Suprapubic skin (tissue), 4 donors: ENCODE measurements at regions not wholly inside any gene's neighbourhood (a gene's known extent, or its start where the extent isn't known, plus 50 kb on each side); places are given as distances from the start of the nearest gene placed in this dataset.

Experiments used
- DNase-seq, 2 donors: peaks; one replicate each; pipeline ENCODE4 v3.0.0-alpha.2; 2019; ENCODE audit warnings: low spot score in 2 of 2
- H3K27ac ChIP-seq: fragments of 200-600 bp; sonication (generic); one replicate; pipeline ENCODE4 v1.5.1; 2019
- H3K27me3 ChIP-seq: fragments of 200-600 bp; sonication (generic); one replicate; pipeline ENCODE4 v1.5.1; 2019
- H3K36me3 ChIP-seq: fragments of 200-600 bp; sonication (generic); one replicate; pipeline ENCODE4 v1.5.1; 2019
- H3K4me1 ChIP-seq: fragments of 200-600 bp; sonication (generic); one replicate; pipeline ENCODE4 v1.5.1; 2019
- H3K4me3 ChIP-seq: fragments of 200-600 bp; sonication (generic); one replicate; pipeline ENCODE4 v1.5.1; 2019; ENCODE audit warnings: mild to moderate bottlenecking
- H3K9me3 ChIP-seq: fragments of 200-600 bp; sonication (generic); one replicate; pipeline ENCODE4 v1.5.1; 2019
- CTCF ChIP-seq, 2 donors: fragments of 200-600 bp in 1 of 2; fragments of 450-650 bp in 1 of 2; sonication (generic) in 1 of 2; IDR thresholded peaks; one replicate each; pipeline ENCODE4 v1.5.1; 2016 to 2019; ENCODE audit warnings: antibody characterized with exemption in 2 of 2, mild to moderate bottlenecking in 1 of 2, moderate library complexity in 1 of 2
- EP300 ChIP-seq: sonication (generic); formaldehyde crosslinking; IDR thresholded peaks from one replicate; pipeline ENCODE4 v1.6.1; 2017; ENCODE audit warnings: antibody characterized with exemption
- POLR2A ChIP-seq, 2 donors: fragments of 450-650 bp; IDR thresholded peaks; one replicate each; pipeline ENCODE4 v1.6.1; 2017; ENCODE audit warnings: antibody characterized with exemption in 2 of 2, mild to moderate bottlenecking in 2 of 2, moderate library complexity in 2 of 2
- POLR2AphosphoS5 ChIP-seq, 3 donors: sonication (generic); formaldehyde crosslinking; IDR thresholded peaks; one replicate each; pipeline ENCODE4 v1.6.1; 2017; ENCODE audit warnings: antibody characterized with exemption in 3 of 3
- WGBS: methylation state at CpG from one replicate; pipeline ENCODE4 v1.1.5; 2018; 5-methylcytosine and 5-hydroxymethylcytosine counted together

DNA sequence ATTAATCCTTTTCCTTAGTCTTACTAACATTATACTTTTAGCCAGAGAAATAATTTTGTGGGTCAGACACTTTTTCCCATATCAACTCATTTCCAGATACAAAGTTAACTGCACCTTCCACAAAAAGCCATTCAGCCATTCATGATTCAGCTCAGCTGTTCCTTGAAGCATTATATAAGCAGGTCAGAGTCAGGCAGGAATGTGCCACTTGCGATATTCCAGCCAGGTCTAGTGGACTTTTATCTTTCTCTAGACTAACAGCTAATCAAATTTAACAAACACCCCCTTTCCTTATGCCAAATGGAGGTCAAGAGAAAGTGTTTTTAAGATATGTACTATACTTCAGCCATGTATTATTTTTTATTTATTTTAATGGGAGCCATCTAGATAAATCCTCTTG lies 75.6 kb upstream of the EPB41L3 start:
- DNase-seq, result no peak
- no peaks in the 10 kb centered on the region for H3K27me3 ChIP-seq
- no peaks in the 10 kb centered on the region for H3K36me3 ChIP-seq
- TF ChIP-seq EP300 (no peak), POLR2AphosphoS5 (IDR thresholded peaks at IDR 0.05) (no peak), POLR2A (IDR thresholded peaks at IDR 0.05) (no peak), CTCF (IDR thresholded peaks at IDR 0.05) (no peak)
- H3K9me3 ChIP-seq, result no peaks in the 10 kb centered on the region
- H3K4me3 ChIP-seq, result no peak overlapping the region
- no peaks in the 10 kb centered on the region for H3K4me1 ChIP-seq
- no peak overlapping the region for H3K27ac ChIP-seq
- 62% methylated on average over 1 of the region's 1 CpG for WGBS

DNA sequence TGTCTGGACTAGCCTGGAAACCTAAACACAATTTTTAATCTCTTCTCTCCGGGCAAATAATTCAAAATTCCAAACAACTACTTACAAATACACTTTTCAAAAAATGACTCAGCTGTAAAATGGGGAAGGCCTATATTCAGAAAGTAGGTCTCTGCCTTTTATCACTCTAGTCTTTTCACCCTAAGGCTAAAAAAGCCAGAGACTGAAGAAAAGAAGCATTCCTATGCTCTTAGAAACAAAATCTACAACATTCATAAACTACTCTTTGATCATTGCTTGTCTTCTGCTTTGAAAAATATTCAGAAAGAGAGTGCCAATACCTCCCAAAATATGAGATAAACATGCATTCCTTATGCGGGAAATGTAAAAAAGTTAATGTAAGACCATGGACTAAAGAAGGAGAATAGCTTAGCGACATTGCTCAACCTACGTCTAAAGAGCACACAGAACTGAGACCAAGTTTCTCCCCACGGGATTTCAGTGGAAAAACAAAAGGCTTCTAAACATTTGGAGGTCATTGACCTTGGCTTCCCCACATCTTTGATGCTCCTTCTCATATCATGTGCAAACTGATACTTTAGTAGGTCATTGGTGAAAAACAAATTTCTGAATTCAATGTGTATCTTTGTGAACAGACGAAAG lies 74.4 kb upstream of the EPB41L3 start:
- H3K4me3 ChIP-seq, result no peak overlapping the region
- WGBS, result 53% methylated on average over 6 of the region's 6 CpGs
- no peaks in the 10 kb centered on the region for H3K9me3 ChIP-seq
- no peak for DNase-seq
- H3K27ac ChIP-seq, result no peak overlapping the region
- H3K4me1 ChIP-seq, result no peaks in the 10 kb centered on the region
- TF ChIP-seq CTCF (IDR thresholded peaks at IDR 0.05) (no peak), EP300 (no peak), POLR2A (IDR thresholded peaks at IDR 0.05) (no peak), POLR2AphosphoS5 (IDR thresholded peaks at IDR 0.05) (no peak)
- H3K27me3 ChIP-seq, result no peaks in the 10 kb centered on the region
- H3K36me3 ChIP-seq, result no peaks in the 10 kb centered on the region

- Histone ChIP-seq H3K9me3 (no peaks in the 10 kb centered on the region), H3K4me1 (no peaks in the 10 kb centered on the region), H3K4me3 (no peak overlapping the region), H3K36me3 (no peaks in the 10 kb centered on the region), H3K27me3 (no peaks in the 10 kb centered on the region), H3K27ac (no peak overlapping the region)
- 94% methylated on average over 4 of the region's 4 CpGs for WGBS
- no peak for DNase-seq
- TF ChIP-seq CTCF (IDR thresholded peaks at IDR 0.05), result no peak
- no peak for TF ChIP-seq EP300
- TF ChIP-seq POLR2AphosphoS5 (IDR thresholded peaks at IDR 0.05), result no peak
- TF ChIP-seq POLR2A (IDR thresholded peaks at IDR 0.05), result no peak
Measured at GRCh38 chr18:5611221-5611620, 67.4 kb upstream of the EPB41L3 start.

DNA sequence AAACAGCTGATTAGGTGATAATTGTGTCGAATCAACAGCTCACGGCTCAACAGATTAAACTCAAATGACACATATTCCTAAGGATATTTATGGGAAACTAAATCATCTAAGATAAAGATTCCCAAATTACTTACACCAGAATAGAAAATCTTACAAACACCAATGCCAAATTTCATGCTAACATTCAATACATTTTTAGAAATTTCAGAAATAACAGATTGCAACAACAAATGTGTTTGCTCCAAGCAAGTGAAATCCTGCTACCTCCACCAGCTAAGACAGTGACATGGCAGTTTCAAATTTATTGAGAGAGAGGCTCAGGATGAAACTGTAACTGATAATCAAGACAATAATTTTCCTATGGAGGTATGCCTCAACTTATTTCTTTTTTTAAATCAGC lies 65.0 kb upstream of the EPB41L3 start:
- H3K4me3 ChIP-seq, result no peak overlapping the region
- no peak overlapping the region for H3K27ac ChIP-seq
- WGBS, result 89% methylated on average over 2 of the region's 2 CpGs
- no peak for DNase-seq
- H3K4me1 ChIP-seq, result no peaks in the 10 kb centered on the region
- no peaks in the 10 kb centered on the region for H3K9me3 ChIP-seq
- no peaks in the 10 kb centered on the region for H3K27me3 ChIP-seq
- H3K36me3 ChIP-seq, result no peaks in the 10 kb centered on the region
- TF ChIP-seq POLR2A (IDR thresholded peaks at IDR 0.05), result no peak
- TF ChIP-seq EP300, result no peak
- TF ChIP-seq CTCF (IDR thresholded peaks at IDR 0.05), result no peak
- TF ChIP-seq POLR2AphosphoS5 (IDR thresholded peaks at IDR 0.05), result no peak

GRCh38 chr18:5606951-5607350 lies 63.2 kb upstream of the EPB41L3 start:
- H3K4me1 ChIP-seq, result no peaks in the 10 kb centered on the region
- no peak overlapping the region for H3K4me3 ChIP-seq
- H3K27ac ChIP-seq, result no peak overlapping the region
- no peak for TF ChIP-seq EP300
- TF ChIP-seq CTCF (IDR thresholded peaks at IDR 0.05), result no peak
- no peak for TF ChIP-seq POLR2A (IDR thresholded peaks at IDR 0.05)
- no peak for TF ChIP-seq POLR2AphosphoS5 (IDR thresholded peaks at IDR 0.05)
- no peaks in the 10 kb centered on the region for H3K27me3 ChIP-seq
- no peak for DNase-seq
- H3K36me3 ChIP-seq, result no peaks in the 10 kb centered on the region
- 80% methylated on average over 6 of the region's 6 CpGs for WGBS
- H3K9me3 ChIP-seq, result no peaks in the 10 kb centered on the region
